ENCODE measurements at regions not wholly inside any gene's neighbourhood (a gene's known extent, or its start where the extent isn't known, plus 50 kb on each side); places are given as distances from the start of the nearest gene placed in this dataset.

DNA sequence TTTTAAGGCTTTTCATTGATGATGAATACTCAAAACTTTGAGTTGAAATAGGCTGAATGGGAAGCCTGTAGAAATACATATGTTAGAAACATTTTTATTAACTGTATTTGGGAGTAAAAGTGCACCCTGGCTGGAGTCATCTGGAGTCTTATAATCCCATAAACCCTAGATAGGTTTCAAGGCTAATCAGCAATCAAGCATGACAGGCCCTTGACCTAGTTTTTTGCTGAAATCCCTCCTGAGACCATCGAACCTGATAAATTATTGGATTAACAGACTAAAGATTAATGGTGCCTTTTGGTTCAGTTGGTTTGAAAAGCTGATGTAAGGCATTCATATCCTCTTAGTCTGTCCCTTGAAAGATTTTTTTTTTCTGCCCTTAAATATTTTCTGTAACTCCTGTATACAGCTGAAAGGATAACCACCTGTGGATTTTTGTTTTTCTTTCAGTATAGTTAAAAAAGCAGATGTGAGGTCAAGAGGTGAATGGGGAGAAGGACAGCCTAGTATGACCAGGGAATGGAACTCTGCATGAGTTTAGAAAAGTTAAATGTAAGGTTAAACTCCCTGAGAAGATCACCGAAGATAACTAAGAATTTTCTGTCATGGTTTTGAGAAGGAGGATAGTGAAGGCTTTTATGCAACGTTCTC lies 69.4 kb upstream of the STXBP5L start:
- DNase-seq (ENCODE audit: low read depth), result no peak

DNA sequence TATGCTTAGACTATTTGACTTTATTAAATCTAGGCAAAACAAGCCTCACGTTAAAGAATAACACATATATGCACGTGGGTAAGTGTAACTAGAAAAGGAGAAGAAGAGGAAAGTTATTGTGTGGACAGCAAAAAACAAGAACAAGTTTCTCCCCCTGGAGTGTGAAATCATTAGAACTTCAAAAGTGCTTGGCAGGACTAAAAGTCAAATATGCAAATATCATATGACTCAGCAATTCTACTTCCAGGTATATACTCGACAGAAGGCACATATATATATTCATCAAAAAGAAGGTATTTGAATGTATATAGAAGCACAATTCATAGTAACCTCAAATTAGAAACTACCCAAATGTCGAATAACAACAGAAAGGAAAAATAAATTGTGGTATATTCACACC lies 68.9 kb upstream of the STXBP5L start:
- no peak for DNase-seq (ENCODE audit: low read depth)

DNA sequence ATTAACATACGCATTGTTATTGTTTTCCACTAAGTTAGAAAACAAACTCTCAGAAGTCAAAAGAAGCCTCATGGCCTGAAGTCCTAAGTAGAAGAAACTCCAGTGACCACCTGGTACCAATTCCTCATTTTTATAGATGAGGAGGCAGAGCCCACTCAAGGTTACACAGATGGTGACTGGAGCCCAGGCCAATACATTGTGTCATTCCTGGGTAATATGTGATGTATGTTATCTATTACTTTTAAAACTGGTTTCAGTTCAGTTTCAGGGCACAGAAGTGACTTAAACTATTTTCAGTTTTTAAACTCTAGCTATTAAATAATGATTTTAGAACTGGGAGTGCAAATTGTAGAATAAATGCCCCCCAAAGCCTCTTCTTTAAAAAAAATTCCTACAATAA lies 66.7 kb upstream of the STXBP5L start:
- no peak for DNase-seq (ENCODE audit: low read depth)

DNA sequence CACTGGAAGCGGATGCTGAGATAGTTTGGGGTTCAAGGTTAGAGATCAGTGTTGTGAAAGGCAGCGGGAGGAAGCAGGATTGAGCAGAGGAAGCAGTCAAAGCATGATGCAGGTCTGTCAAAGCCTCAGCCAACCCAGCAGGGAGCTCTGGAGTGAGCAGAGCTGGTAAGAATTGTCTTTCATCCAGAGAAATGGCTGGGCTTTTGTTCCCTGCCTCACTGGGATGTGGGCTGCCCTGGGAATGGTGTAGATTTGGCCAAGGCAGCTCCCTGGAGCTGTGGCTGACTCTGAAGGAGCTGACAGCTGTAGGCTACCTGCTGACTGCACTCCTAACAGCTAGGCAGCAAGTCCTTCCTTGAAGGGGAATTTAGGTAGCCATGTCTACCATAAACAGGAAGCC lies 61.9 kb upstream of the STXBP5L start:
- no peak for DNase-seq (ENCODE audit: low read depth)

DNA sequence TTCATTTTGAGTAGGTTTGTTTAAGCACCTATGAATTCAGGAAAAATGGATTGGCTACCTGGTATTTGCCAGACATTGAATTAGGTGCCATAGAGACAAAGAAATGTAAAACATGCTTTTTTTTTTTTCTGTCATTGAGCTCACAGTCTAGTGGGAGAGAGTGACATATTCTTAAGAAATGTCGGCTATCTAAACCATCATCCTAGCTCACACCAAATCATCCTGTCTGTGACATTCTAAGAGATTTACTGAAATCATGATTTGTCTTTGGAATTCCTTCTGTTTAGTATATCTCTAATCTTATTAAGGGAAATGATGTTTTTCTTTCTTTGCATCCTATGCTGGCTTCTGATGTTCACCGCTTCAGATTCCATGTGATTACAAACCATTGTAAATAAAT lies 59.5 kb upstream of the STXBP5L start:
- DNase-seq (ENCODE audit: low read depth), result no peak

DNA sequence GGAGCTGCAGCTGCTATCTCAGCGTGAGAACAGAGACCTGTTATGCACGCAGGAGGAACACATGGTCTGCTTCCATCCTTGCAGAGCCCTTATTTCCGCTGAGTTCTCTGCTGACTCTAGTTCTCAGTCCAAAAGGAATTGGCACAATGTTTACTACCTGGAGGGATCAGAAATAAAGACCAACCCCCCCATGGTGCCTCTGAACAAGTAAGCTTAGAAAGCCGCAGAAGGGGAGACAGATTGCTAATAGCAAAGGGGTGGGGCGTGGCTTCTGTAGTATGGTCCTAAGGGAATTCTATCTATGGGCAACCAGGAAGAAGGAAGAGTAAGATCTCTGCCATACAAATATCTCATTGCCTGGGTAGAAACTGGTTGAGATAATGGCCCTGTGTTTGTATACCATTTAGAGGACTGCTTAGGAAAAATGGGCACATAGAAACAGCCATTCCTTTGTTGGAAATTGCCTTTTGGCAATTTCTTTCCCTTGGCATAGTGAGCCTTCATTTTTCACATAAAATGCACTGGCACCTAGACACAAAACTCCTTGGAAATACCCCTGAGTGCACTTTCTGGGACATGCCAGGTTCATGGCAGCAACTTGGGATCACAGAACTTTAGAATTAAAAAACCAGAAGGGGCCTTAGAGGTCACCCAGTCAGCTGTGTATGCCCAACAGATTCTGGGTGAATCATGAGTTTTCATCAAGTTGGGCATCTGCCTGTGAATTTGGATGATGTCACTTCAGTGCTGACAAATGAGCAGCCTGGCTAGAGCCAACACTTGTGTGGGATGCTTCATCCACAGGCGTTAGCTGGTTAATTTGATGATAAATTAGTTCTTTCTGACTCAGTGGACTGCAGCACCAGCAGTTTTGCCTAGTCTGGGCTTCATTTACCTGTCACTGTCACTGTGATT lies 57.4 kb upstream of the STXBP5L start:
- DNase-seq (ENCODE audit: low read depth), result no peak

DNA sequence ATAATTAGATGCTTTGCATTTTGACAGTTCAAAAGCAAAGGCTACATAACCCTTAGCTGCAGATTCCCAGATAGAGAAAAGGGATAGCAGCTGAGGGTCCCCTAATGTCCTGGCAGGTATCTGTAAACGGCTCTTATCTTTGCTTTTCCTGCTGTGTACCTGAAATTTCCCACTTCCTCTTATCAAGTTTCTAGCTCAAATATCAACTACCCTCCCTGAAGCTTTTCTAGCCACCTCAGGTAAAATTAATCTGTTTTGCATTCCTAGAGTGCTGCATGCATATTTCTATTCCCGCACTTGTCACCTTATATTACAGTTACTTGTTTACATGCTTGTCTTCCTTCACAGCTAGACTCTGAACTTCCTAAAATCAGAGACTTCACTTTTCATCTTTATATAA lies 55.6 kb upstream of the STXBP5L start:
- no peak for DNase-seq (ENCODE audit: low read depth)

DNA sequence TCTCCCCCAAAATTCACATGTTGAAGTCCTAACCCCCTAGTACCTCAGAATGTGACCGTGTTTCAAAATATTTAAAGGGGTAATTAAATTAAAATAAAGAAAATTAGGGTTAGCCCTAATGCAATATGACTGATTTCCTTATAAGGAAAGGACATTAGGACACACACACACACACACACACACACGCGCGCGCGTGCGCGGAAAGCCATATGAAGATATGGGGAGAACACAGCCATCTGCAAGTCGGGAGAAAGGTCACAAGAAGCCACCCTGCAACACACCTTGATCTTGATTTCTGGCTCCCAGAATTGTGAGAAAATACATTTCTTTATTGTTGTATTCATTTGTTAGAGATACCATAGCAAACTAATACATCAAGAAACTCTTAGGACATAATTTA lies 54.6 kb upstream of the STXBP5L start:
- no peak for DNase-seq (ENCODE audit: low read depth)

DNA sequence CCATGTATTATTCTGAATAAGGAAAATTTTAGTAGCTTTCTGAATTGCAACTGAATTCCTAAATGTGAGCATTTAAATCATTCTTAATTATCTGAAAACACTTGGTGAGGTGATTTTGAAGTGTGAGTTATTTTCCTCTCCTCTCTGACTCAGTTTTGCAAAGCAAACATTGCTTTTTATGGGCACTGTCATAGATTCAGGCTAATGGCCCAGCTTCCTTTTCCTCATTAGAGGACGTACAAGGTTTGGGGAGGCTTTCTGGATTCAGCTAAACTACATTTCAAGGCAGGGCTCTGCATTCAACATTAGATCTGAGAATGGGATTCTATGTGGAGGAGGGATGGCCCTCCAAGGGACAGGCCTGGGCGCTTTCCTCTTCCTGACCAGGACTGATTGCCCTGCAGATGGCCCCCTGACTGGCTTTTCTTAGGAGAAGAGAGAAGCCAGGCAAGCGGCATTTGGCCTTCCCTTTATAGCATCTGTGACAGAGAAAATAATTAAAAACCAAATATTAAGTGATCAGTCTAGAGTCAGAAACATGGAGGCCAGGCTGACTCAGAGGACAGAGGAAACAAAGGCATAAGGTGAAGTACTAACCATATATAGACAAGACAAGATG lies 53.0 kb upstream of the STXBP5L start:
- no peak for DNase-seq (ENCODE audit: low read depth)

DNA sequence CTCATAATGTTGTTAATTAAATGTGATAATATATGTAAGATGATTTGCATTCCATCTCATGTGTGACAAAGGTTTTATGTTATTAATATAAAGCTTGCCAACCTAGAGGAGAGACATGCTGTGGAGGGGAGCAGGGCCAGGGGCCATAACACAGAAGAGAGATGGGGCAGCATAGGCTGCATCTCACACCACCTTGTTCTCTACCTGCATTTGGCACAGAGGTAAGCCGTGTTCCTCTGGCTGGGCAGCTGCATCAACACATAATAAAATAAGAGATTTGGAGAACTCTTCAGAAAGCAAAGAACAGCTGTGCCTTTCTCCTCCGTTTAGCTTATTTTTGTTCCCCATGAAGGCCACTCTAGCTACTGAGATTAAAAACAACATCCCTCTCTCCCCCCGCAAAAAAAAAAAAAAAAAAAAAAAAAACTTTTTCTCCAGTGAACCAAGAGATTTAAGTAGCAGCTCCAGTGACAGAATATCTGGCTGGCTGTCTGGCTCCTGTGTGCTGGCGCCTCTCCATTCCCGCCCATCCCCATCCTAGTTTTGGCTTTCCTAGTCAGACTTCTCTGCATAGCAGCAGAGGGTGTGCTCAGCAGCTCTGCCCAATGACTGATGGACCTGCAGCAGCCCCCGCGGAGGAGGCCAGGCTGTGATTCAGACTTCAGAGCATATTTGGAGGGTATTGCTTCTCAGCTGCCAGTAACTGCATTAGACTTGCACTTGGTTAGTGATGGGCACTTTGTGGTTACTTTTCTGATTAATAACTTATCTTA lies 52.2 kb upstream of the STXBP5L start:
- peak; percentile 58 for DNase-seq (ENCODE audit: low read depth)

All from GM04504 (cell line).